ENCODE measurements at regions not wholly inside any gene's neighbourhood (a gene's known extent, or its start where the extent isn't known, plus 50 kb on each side); places are given as distances from the start of the nearest gene placed in this dataset.
A peak's percentile ranks its signal among the peaks of the same experiment; 100 is the strongest.

DNA sequence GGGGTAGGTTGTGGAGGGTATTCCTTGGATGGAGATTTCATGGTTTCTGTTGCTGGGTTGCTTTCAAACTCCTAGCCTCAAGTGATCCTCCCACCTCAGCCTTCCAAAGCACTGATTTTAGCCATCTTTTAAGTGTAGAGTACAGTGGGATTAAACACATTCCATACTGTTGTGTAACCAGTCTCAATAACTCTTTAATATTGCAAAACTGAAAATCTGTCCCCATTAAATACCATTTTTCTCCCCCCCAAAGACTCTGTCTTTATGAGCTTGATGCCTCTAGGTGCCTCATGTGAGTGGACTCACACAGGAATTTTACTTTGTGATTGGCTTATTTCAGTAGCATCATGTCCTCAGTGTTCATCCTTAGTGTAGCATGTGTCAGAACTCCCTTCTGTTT, 74.7 kb upstream of the ATP10A start:
- no peak for DNase-seq (ENCODE audit: unreplicated experiment)
- intact Hi-C loops (cut with micrococcal nuclease) = no loop called here
- Mint-ChIP-seq H3K9me3 (ENCODE audit: unreplicated experiment) (peaks cover 27% of the 10 kb centered on the region), H3K27ac (ENCODE audit: low read depth, unreplicated experiment) (no peak overlapping the region), H3K4me1 (ENCODE audit: insufficient read depth, unreplicated experiment) (no peaks in the 10 kb centered on the region), H3K36me3 (ENCODE audit: insufficient read depth, unreplicated experiment) (no peaks in the 10 kb centered on the region), H3K27me3 (ENCODE audit: insufficient read depth, unreplicated experiment) (no peaks in the 10 kb centered on the region), H3K4me3 (ENCODE audit: unreplicated experiment) (no peak overlapping the region)
- BruUV-seq (replicated peaks) = no TSS peak
- ChIA-PET POLR2A (no interaction called here), CTCF (no interaction called here)
- TF ChIP-seq, protein P1, sequence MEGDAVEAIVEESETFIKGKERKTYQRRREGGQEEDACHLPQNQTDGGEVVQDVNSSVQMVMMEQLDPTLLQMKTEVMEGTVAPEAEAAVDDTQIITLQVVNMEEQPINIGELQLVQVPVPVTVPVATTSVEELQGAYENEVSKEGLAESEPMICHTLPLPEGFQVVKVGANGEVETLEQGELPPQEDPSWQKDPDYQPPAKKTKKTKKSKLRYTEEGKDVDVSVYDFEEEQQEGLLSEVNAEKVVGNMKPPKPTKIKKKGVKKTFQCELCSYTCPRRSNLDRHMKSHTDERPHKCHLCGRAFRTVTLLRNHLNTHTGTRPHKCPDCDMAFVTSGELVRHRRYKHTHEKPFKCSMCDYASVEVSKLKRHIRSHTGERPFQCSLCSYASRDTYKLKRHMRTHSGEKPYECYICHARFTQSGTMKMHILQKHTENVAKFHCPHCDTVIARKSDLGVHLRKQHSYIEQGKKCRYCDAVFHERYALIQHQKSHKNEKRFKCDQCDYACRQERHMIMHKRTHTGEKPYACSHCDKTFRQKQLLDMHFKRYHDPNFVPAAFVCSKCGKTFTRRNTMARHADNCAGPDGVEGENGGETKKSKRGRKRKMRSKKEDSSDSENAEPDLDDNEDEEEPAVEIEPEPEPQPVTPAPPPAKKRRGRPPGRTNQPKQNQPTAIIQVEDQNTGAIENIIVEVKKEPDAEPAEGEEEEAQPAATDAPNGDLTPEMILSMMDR (IDR thresholded peaks at IDR 0.05; ENCODE audit: unreplicated experiment) = no peak

DNA sequence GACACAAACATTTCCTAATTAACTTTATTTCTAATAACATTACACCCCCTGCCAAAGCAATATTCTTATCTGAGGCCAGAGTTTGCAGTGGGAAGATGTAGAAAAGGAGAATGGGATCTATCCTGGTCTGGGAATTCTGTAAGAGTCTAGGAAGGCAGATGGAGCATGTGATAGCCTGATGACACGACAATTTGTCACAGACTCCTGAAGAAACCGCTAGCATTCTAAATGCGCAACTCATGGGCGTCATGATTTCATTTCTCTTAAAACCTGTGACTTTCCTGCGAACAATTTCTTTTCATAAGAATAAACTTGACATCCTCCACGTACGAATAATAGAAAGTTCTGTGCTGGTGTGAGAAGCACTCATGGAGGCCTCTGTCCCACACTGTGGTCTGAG, 72.9 kb upstream of the ATP10A start:
- intact Hi-C loops (cut with micrococcal nuclease) = no loop called here
- Mint-ChIP-seq H3K27ac (ENCODE audit: low read depth, unreplicated experiment) (no peak overlapping the region), H3K36me3 (ENCODE audit: insufficient read depth, unreplicated experiment) (no peaks in the 10 kb centered on the region), H3K9me3 (ENCODE audit: unreplicated experiment) (peaks cover 12% of the 10 kb centered on the region), H3K4me3 (ENCODE audit: unreplicated experiment) (no peak overlapping the region), H3K27me3 (ENCODE audit: insufficient read depth, unreplicated experiment) (no peaks in the 10 kb centered on the region), H3K4me1 (ENCODE audit: insufficient read depth, unreplicated experiment) (no peaks in the 10 kb centered on the region)
- ChIA-PET POLR2A (no interaction called here), CTCF (no interaction called here)
- no TSS peak for BruUV-seq (replicated peaks)
- DNase-seq (ENCODE audit: unreplicated experiment) = no peak
- TF ChIP-seq, protein P1 (IDR thresholded peaks at IDR 0.05; ENCODE audit: unreplicated experiment) = no peak

DNA sequence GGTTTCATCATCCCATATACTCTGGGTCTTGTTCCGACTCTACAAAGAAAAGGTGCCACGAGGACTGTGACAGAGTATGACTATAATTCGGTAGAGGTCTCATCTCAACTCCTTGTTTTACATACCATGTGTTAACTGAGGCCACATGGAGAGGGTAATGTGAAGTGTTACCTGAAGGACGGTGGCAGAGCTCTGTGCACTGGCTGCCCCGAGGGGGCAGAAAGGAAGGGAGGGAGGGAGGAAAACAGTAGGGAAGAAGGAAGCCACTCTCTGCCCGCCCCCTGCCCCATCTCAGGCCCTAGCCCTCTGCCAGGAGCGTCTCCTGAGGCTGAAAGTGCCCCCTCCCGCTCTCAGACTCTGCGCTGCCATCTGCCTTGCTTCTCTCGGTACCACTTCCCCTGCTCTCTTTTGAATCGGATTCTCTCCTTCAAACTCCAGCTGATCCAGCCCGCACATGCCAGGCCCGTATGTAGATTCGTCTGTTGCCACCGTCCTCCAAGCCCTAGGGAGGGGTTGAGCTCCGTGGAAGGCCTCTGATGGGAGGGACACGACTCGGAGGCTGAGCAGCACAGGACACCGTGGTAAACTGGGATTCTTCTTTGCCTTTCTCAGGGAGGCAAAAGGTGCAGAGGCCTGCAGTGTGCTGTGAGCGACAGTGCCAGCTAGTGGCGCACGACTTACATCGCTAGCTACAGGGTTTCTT, 70.5 kb upstream of the ATP10A start:
- no TSS peak for BruUV-seq (replicated peaks)
- POLR2A ChIA-PET = no interaction called here
- intact Hi-C loops (cut with micrococcal nuclease) = no loop called here
- H3K9me3 Mint-ChIP-seq (ENCODE audit: unreplicated experiment) = peaks cover 26% of the 10 kb centered on the region
- H3K4me1 Mint-ChIP-seq (ENCODE audit: insufficient read depth, unreplicated experiment) = no peaks in the 10 kb centered on the region
- no peaks in the 10 kb centered on the region for H3K36me3 Mint-ChIP-seq (ENCODE audit: insufficient read depth, unreplicated experiment)
- CTCF ChIA-PET = no interaction called here
- H3K27ac Mint-ChIP-seq (ENCODE audit: low read depth, unreplicated experiment) = no peak overlapping the region
- DNase-seq (ENCODE audit: unreplicated experiment) = peak; percentile 0
- H3K27me3 Mint-ChIP-seq (ENCODE audit: insufficient read depth, unreplicated experiment) = no peaks in the 10 kb centered on the region
- TF ChIP-seq, protein P1 (IDR thresholded peaks at IDR 0.05; ENCODE audit: unreplicated experiment) = no peak
- H3K4me3 Mint-ChIP-seq (ENCODE audit: unreplicated experiment) = no peak overlapping the region

DNA sequence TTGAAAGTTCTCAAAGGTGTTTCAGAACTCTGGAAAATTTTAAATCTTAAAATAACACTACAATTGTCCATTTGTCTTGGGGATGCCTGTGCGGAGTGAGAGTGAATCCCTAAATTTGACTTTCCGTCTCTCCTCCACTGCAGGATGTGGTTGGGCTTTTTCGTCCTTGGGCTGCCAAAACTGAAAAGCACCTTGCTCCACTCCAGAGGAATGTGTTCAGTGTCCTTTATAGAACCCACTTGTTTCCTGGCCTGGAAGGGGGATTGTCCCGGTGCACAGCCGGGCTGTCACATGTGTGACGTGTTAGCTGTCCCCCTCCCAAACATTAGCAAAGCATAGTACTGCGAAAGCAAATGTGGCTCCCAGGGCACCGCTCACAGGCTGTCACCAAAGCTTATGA, 69.6 kb upstream of the ATP10A start:
- DNase-seq (ENCODE audit: unreplicated experiment) = no peak
- Mint-ChIP-seq H3K27ac (ENCODE audit: low read depth, unreplicated experiment) (no peak overlapping the region), H3K9me3 (ENCODE audit: unreplicated experiment) (peaks cover 33% of the 10 kb centered on the region), H3K27me3 (ENCODE audit: insufficient read depth, unreplicated experiment) (no peaks in the 10 kb centered on the region), H3K4me3 (ENCODE audit: unreplicated experiment) (no peak overlapping the region), H3K4me1 (ENCODE audit: insufficient read depth, unreplicated experiment) (no peaks in the 10 kb centered on the region), H3K36me3 (ENCODE audit: insufficient read depth, unreplicated experiment) (no peaks in the 10 kb centered on the region)
- ChIA-PET CTCF (no interaction called here), POLR2A (no interaction called here)
- intact Hi-C loops (cut with micrococcal nuclease) = no loop called here
- TF ChIP-seq, protein P1 (IDR thresholded peaks at IDR 0.05; ENCODE audit: unreplicated experiment) = no peak
- no TSS peak for BruUV-seq (replicated peaks)

Measured in MCF 10A (cell line).